SK-N-SH treated with all-trans-retinoic acid at 6 μM for 48 hours (cell line): ENCODE measurements at regions not wholly inside any gene's neighbourhood (a gene's known extent, or its start where the extent isn't known, plus 50 kb on each side); places are given as distances from the start of the nearest gene placed in this dataset.
A peak's percentile ranks its signal among the peaks of the same experiment; 100 is the strongest.

Experiments
- ARNTL ChIP-seq: fragments of 450-650 bp; formaldehyde crosslinking; IDR thresholded peaks from 2 replicates; pipeline ENCODE4 v1.5.0; 2020; ENCODE audit warnings: low read depth, mild to moderate bottlenecking, moderate library complexity, borderline replicate concordance
- ESRRG ChIP-seq: fragments of 250-450 bp; sonication (Bioruptor Pico); IDR thresholded peaks from 2 replicates; pipeline ENCODE4 v1.6.1; 2021; ENCODE audit warnings: mild to moderate bottlenecking
- ISL1 ChIP-seq: fragments of 250-450 bp; sonication (Bioruptor Pico); IDR thresholded peaks from 2 replicates; pipeline ENCODE4 v2.1.2; 2022; ENCODE audit warnings: mild to moderate bottlenecking, moderate library complexity
- PATZ1 ChIP-seq: fragments of 250-450 bp; sonication (Bioruptor Pico); IDR thresholded peaks from 2 replicates; pipeline ENCODE4 v1.8.0; 2020; ENCODE audit warnings: mild to moderate bottlenecking, moderate library complexity, borderline replicate concordance
- SNAI2 ChIP-seq: fragments of 250-450 bp; sonication (Bioruptor Pico); IDR thresholded peaks from 2 replicates; pipeline ENCODE4 v1.5.0; 2020; ENCODE audit warnings: mild to moderate bottlenecking, moderate library complexity
- ZC3H10 ChIP-seq: fragments of 250-450 bp; sonication (Bioruptor Pico); IDR thresholded peaks from 2 replicates; pipeline ENCODE4 v1.5.1; 2021; ENCODE audit warnings: mild to moderate bottlenecking, moderate library complexity
- ZFP3 ChIP-seq: fragments of 250-450 bp; sonication (Bioruptor Pico); IDR thresholded peaks from 2 replicates; pipeline ENCODE4 v1.5.0; 2020; ENCODE audit warnings: mild to moderate bottlenecking, moderate library complexity
- ZNF70 ChIP-seq: fragments of 450-650 bp; formaldehyde crosslinking; IDR thresholded peaks from 2 replicates; pipeline ENCODE4 v1.5.0; 2020; ENCODE audit warnings: mild to moderate bottlenecking, moderate library complexity
- ZNF8 ChIP-seq: fragments of 450-650 bp; formaldehyde crosslinking; IDR thresholded peaks from 2 replicates; pipeline ENCODE4 v1.5.0; 2020; ENCODE audit warnings: mild to moderate bottlenecking, moderate library complexity

- no peak for TF ChIP-seq ESRRG
- TF ChIP-seq ZC3H10 (CRISPR knock-in tag) = no peak
- TF ChIP-seq ARNTL (CRISPR knock-in tag) = no peak
- no peak for TF ChIP-seq PATZ1 (CRISPR knock-in tag)
- TF ChIP-seq ZFP3 (CRISPR knock-in tag) = no peak
- no peak for TF ChIP-seq SNAI2 (CRISPR knock-in tag)
- TF ChIP-seq ZNF70 (CRISPR knock-in tag) = no peak
- TF ChIP-seq ISL1 (CRISPR knock-in tag) = peak; percentile 87
- TF ChIP-seq ZNF8 (CRISPR knock-in tag) = no peak
These were observed 203.2 kb downstream of the LTN1 start for GRCh38 chr21:28789523-28789922.
